ENCODE measurements at regions not wholly inside any gene's neighbourhood (a gene's known extent, or its start where the extent isn't known, plus 50 kb on each side); places are given as distances from the start of the nearest gene placed in this dataset.

DNA sequence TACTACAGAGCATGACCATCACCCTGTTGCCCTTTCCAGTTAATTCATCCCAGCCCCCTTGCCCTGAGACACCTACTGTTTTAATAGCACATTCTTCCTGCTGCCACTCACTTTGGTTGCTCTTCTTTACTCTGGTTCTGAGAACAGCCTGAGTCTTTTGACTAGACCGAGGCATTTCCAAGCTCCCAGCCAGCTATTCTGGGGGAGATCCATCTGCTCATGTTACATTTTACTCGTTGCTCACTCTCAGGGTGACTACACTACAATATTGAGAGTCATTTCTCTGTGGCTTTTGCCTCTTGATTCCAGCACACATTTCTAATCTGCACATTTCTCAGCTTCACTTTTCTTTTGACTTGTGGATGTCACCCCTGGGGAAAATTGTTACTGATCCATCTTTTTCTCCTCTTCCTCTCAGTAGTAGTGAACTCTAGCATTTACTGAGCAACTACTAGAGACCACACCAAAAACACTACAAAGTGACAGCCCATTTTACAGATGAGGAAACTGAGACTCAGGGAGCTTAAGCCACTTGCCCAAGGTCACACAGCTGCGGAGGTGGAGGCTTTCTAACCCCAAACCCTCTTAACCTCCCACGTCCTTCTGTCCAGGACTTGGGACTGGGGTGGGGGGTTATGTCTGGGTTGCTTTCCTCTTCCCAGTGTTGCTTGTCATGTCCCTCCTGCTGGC, 117.8 kb downstream of the C11orf91 start:
- Histone ChIP-seq H3K9me3 (ENCODE audit: control insufficient read depth, insufficient read depth, low read depth, low read length) (no peaks in the 10 kb centered on the region), H3K36me3 (ENCODE audit: control insufficient read depth in 2 of 2, insufficient read depth in 1 of 2, low read length in 2 of 2) (peaks cover 0 to 3% of the 10 kb centered on the region in 2 experiments; a peak in 1 of 3 replicates), H3K4me3 (ENCODE audit: low read depth, low read length) (no peak overlapping the region), H3K4me1 (ENCODE audit: control insufficient read depth, insufficient read depth, low read length) (no peaks in the 10 kb centered on the region), H3K27ac (ENCODE audit: extremely low read depth, low read depth, low read length) (no peak overlapping the region)
- TF ChIP-seq FEZF1 (tag by site-specific recombination; IDR thresholded peaks at IDR 0.05): peak; percentile 46
- no peak for TF ChIP-seq HIC1 (tag by site-specific recombination; IDR thresholded peaks at IDR 0.05)
- CTCF ChIA-PET: interaction anchor here (0.6 kb wide), 1 partner anchor 47 kb away, joined by 3 read pairs; no protein-coding TSS in a partner anchor
- POLR2A ChIA-PET: no interaction called here

DNA sequence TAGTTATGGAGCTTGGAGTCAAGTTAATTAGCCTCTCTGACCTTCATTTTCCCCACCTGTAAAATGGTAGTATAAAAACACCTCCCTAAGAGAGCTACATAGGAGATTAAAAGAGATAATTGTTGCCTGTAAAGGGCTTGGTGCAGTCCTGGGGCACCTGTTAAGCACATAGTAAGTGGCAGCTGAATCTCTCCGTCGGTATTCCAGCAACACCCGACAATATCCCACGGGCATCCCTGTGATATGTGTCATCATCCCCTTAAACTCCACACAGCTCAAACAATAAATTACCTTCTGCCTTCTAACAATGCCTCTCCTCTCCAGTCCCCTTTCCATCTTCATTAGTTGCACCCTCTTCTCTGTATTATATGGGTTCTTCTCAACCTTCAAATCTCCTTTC, 121.5 kb downstream of the C11orf91 start:
- H3K9me3 ChIP-seq (ENCODE audit: control insufficient read depth, insufficient read depth, low read depth, low read length): no peaks in the 10 kb centered on the region
- ChIA-PET POLR2A (no interaction called here), CTCF (interaction anchor here (1.0 kb wide), 1 partner anchor 9 kb away, joined by 4 read pairs; no protein-coding TSS in a partner anchor)
- H3K36me3 ChIP-seq (ENCODE audit: control insufficient read depth in 2 of 2, insufficient read depth in 1 of 2, low read length in 2 of 2): no peaks in the 10 kb centered on the region
- no peak overlapping the region for H3K27ac ChIP-seq (ENCODE audit: extremely low read depth, low read depth, low read length)
- TF ChIP-seq ZNF223 (tag by site-specific recombination; IDR thresholded peaks at IDR 0.05): no peak
- no peak for TF ChIP-seq ZNF138 (tag by site-specific recombination; IDR thresholded peaks at IDR 0.05; ENCODE audit: borderline replicate concordance)
- TF ChIP-seq ZNF792 (tag by site-specific recombination; IDR thresholded peaks at IDR 0.05): no peak
- TF ChIP-seq SP3 (tag by site-specific recombination; IDR thresholded peaks at IDR 0.05): no peak
- no peak for TF ChIP-seq SALL2 (tag by site-specific recombination; IDR thresholded peaks at IDR 0.05; ENCODE audit: borderline replicate concordance)
- no peak for TF ChIP-seq SCRT1 (tag by site-specific recombination; IDR thresholded peaks at IDR 0.05; ENCODE audit: borderline replicate concordance)
- TF ChIP-seq ZNF660 (tag by site-specific recombination; IDR thresholded peaks at IDR 0.05): no peak
- TF ChIP-seq ZNF560 (tag by site-specific recombination; IDR thresholded peaks at IDR 0.05; ENCODE audit: borderline replicate concordance): no peak
- TF ChIP-seq, protein P1, sequence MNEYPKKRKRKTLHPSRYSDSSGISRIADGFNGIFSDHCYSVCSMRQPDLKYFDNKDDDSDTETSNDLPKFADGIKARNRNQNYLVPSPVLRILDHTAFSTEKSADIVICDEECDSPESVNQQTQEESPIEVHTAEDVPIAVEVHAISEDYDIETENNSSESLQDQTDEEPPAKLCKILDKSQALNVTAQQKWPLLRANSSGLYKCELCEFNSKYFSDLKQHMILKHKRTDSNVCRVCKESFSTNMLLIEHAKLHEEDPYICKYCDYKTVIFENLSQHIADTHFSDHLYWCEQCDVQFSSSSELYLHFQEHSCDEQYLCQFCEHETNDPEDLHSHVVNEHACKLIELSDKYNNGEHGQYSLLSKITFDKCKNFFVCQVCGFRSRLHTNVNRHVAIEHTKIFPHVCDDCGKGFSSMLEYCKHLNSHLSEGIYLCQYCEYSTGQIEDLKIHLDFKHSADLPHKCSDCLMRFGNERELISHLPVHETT (tag by site-specific recombination; IDR thresholded peaks at IDR 0.05): no peak
- no peak for TF ChIP-seq ZNF530 (tag by site-specific recombination; IDR thresholded peaks at IDR 0.05; ENCODE audit: low read depth)
- no peak for TF ChIP-seq ZNF157 (tag by site-specific recombination; IDR thresholded peaks at IDR 0.05)
- no peaks in the 10 kb centered on the region for H3K4me1 ChIP-seq (ENCODE audit: control insufficient read depth, insufficient read depth, low read length)
- H3K4me3 ChIP-seq (ENCODE audit: low read depth, low read length): no peak overlapping the region

GRCh38 chr11:33577204-33577603, 123.4 kb downstream of the C11orf91 start:
- Histone ChIP-seq H3K27ac (ENCODE audit: extremely low read depth, low read depth, low read length) (no peak overlapping the region), H3K9me3 (ENCODE audit: control insufficient read depth, insufficient read depth, low read depth, low read length) (no peaks in the 10 kb centered on the region), H3K4me1 (ENCODE audit: control insufficient read depth, insufficient read depth, low read length) (no peaks in the 10 kb centered on the region), H3K4me3 (ENCODE audit: low read depth, low read length) (no peak overlapping the region), H3K36me3 (ENCODE audit: control insufficient read depth in 2 of 2, insufficient read depth in 1 of 2, low read length in 2 of 2) (no peaks in the 10 kb centered on the region)
- ChIA-PET CTCF (interaction anchor here (0.6 kb wide), 1 partner anchor 39 kb away, joined by 3 read pairs; no protein-coding TSS in a partner anchor), POLR2A (no interaction called here)
- TF ChIP-seq EGR2 (tag by site-specific recombination; IDR thresholded peaks at IDR 0.05; ENCODE audit: low read depth): no peak
- TF ChIP-seq ZNF324 (tag by site-specific recombination; IDR thresholded peaks at IDR 0.05): no peak
- no peak for TF ChIP-seq MZF1 (tag by site-specific recombination; IDR thresholded peaks at IDR 0.05; ENCODE audit: borderline replicate concordance)
- TF ChIP-seq, protein P2, sequence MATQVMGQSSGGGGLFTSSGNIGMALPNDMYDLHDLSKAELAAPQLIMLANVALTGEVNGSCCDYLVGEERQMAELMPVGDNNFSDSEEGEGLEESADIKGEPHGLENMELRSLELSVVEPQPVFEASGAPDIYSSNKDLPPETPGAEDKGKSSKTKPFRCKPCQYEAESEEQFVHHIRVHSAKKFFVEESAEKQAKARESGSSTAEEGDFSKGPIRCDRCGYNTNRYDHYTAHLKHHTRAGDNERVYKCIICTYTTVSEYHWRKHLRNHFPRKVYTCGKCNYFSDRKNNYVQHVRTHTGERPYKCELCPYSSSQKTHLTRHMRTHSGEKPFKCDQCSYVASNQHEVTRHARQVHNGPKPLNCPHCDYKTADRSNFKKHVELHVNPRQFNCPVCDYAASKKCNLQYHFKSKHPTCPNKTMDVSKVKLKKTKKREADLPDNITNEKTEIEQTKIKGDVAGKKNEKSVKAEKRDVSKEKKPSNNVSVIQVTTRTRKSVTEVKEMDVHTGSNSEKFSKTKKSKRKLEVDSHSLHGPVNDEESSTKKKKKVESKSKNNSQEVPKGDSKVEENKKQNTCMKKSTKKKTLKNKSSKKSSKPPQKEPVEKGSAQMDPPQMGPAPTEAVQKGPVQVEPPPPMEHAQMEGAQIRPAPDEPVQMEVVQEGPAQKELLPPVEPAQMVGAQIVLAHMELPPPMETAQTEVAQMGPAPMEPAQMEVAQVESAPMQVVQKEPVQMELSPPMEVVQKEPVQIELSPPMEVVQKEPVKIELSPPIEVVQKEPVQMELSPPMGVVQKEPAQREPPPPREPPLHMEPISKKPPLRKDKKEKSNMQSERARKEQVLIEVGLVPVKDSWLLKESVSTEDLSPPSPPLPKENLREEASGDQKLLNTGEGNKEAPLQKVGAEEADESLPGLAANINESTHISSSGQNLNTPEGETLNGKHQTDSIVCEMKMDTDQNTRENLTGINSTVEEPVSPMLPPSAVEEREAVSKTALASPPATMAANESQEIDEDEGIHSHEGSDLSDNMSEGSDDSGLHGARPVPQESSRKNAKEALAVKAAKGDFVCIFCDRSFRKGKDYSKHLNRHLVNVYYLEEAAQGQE (tag by site-specific recombination; IDR thresholded peaks at IDR 0.05): no peak
- TF ChIP-seq ZNF335 (tag by site-specific recombination; conservative IDR thresholded peaks at IDR 0.05): no peak
- no peak for TF ChIP-seq ZNF292 (tag by site-specific recombination; IDR thresholded peaks at IDR 0.05; ENCODE audit: borderline replicate concordance, low read depth)
- TF ChIP-seq ZNF449 (tag by site-specific recombination; IDR thresholded peaks at IDR 0.05): no peak
- TF ChIP-seq ZNF354C (tag by site-specific recombination; IDR thresholded peaks at IDR 0.05; ENCODE audit: borderline replicate concordance, low read depth): no peak

All from HEK293 (cell line).